ENCODE measurements at regions not wholly inside any gene's neighbourhood (a gene's known extent, or its start where the extent isn't known, plus 50 kb on each side); places are given as distances from the start of the nearest gene placed in this dataset.

- Mint-ChIP-seq H3K9me3 (no peaks in the 10 kb centered on the region), H3K36me3 (ENCODE audit: low read depth) (no peaks in the 10 kb centered on the region), H3K27me3 (peaks cover 3% of the 10 kb centered on the region), H3K4me3 (no peak overlapping the region), H3K27ac (no peak overlapping the region), H3K4me1 (ENCODE audit: low read depth) (no peaks in the 10 kb centered on the region)
- CTCF ChIA-PET: no interaction called here
- POLR2A ChIA-PET: no interaction called here
- no peak for TF ChIP-seq CTCF (IDR thresholded peaks at IDR 0.05)
- intact Hi-C loops (cut with micrococcal nuclease): no loop called here
- ATAC-seq (no peak), DNase-seq (no peak)
Measured at GRCh38 chr3:5497497-5497896, 310.0 kb downstream of the EDEM1 start.

GRCh38 chr3:5498981-5499380 lies 311.5 kb downstream of the EDEM1 start:
- DNase-seq: no peak
- Mint-ChIP-seq H3K27ac (no peak overlapping the region), H3K27me3 (peaks cover 3% of the 10 kb centered on the region), H3K4me3 (no peak overlapping the region), H3K9me3 (no peaks in the 10 kb centered on the region), H3K4me1 (ENCODE audit: low read depth) (no peaks in the 10 kb centered on the region), H3K36me3 (ENCODE audit: low read depth) (no peaks in the 10 kb centered on the region)
- ChIA-PET POLR2A (no interaction called here), CTCF (no interaction called here)
- intact Hi-C loops (cut with micrococcal nuclease): no loop called here
- no peak for ATAC-seq
- TF ChIP-seq CTCF (IDR thresholded peaks at IDR 0.05): no peak

- ChIA-PET POLR2A (no interaction called here), CTCF (interaction anchor here (1.4 kb wide), 1 partner anchor 72 kb away, joined by 3 read pairs; no protein-coding TSS in a partner anchor)
- no peak for TF ChIP-seq CTCF (IDR thresholded peaks at IDR 0.05)
- no peaks in the 10 kb centered on the region for H3K4me1 Mint-ChIP-seq (ENCODE audit: low read depth)
- no peak overlapping the region for H3K4me3 Mint-ChIP-seq
- DNase-seq: no peak
- H3K27ac Mint-ChIP-seq: no peak overlapping the region
- intact Hi-C loops (cut with micrococcal nuclease): no loop called here
- no peak for ATAC-seq
- H3K27me3 Mint-ChIP-seq: peaks cover 3% of the 10 kb centered on the region
- no peaks in the 10 kb centered on the region for H3K36me3 Mint-ChIP-seq (ENCODE audit: low read depth)
- no peaks in the 10 kb centered on the region for H3K9me3 Mint-ChIP-seq
Measured at GRCh38 chr3:5499404-5499803, 311.9 kb downstream of the EDEM1 start.

GRCh38 chr3:5503136-5503535 lies 315.6 kb downstream of the EDEM1 start:
- H3K27ac Mint-ChIP-seq: no peak overlapping the region
- POLR2A ChIA-PET: no interaction called here

GRCh38 chr3:5504135-5504534 lies 316.6 kb downstream of the EDEM1 start:
- POLR2A ChIA-PET: no interaction called here
- no peak for DNase-seq
- ATAC-seq: no peak
- TF ChIP-seq CTCF (IDR thresholded peaks at IDR 0.05): no peak
- no peak overlapping the region for H3K4me3 Mint-ChIP-seq
- H3K36me3 Mint-ChIP-seq (ENCODE audit: low read depth): no peaks in the 10 kb centered on the region
- H3K27me3 Mint-ChIP-seq: no peaks in the 10 kb centered on the region
- intact Hi-C loops (cut with micrococcal nuclease): no loop called here
- CTCF ChIA-PET: no interaction called here
- no peaks in the 10 kb centered on the region for H3K4me1 Mint-ChIP-seq (ENCODE audit: low read depth)
- peaks cover 12% of the 10 kb centered on the region for H3K9me3 Mint-ChIP-seq
- H3K27ac Mint-ChIP-seq: no peak overlapping the region

More at GRCh38 chr3:5503136-5503535, 315.6 kb downstream of the EDEM1 start:
- no peak for TF ChIP-seq CTCF (IDR thresholded peaks at IDR 0.05)
- peaks cover 3% of the 10 kb centered on the region for H3K9me3 Mint-ChIP-seq
- CTCF ChIA-PET: no interaction called here
- DNase-seq: no peak
- H3K27me3 Mint-ChIP-seq: no peaks in the 10 kb centered on the region
- ATAC-seq: no peak
- H3K4me3 Mint-ChIP-seq: no peak overlapping the region
- intact Hi-C loops (cut with micrococcal nuclease): no loop called here
- H3K36me3 Mint-ChIP-seq (ENCODE audit: low read depth): no peaks in the 10 kb centered on the region
- no peaks in the 10 kb centered on the region for H3K4me1 Mint-ChIP-seq (ENCODE audit: low read depth)
